HK-2 (cell line): ENCODE measurements at regions not wholly inside any gene's neighbourhood (a gene's known extent, or its start where the extent isn't known, plus 50 kb on each side); places are given as distances from the start of the nearest gene placed in this dataset.

Experiments used
- DNase-seq: peaks from one replicate; pipeline ENCODE4 v3.0.0-alpha.2; 2018; ENCODE audit not compliant: unreplicated experiment

DNA sequence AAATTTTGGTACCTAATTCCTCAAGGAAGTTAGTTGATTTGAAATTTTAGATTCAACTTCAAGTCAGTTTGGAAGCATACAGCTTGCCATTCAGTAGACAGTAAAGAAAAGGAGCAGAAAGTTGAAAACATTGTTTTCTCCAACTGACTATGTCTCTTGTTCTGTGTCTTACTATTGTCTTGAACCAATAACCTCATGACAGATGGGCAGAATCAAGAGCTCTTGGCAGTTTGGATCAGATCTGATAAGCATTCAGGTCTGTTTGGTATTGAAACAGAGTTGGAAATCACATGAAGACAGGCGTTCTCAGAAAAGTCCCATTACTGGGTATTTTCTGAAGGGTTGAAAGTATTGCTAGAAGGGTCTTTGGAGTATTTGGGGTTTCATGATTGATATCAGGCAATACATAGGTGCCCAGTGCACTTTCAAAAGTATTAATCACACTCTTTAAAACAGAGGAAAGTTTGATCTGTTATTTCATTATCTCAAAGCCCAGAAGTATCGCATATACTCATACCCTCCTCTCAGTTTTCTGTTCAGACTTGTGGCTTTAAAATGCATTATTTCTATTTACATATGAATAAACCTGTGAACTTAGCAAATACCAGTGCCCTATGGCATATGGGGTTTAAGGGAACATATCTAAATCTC lies 428.4 kb upstream of the ZEB2 start:
- no peak for DNase-seq

DNA sequence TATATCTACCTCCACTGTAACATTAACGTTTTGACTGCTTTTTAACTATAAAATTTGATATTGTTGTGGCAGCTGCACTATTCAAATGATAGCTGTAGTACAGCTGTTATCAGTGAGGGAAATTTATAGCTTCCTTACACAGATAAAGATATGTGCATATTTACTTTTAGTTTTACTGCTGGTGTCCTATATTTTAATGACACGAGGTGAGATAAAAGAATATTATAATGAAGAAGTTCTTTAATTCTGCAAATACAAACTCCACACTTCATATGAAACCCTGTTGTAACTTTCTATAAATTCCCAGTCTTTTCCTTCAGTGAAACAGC lies 427.8 kb upstream of the ZEB2 start:
- DNase-seq, result no peak

DNA sequence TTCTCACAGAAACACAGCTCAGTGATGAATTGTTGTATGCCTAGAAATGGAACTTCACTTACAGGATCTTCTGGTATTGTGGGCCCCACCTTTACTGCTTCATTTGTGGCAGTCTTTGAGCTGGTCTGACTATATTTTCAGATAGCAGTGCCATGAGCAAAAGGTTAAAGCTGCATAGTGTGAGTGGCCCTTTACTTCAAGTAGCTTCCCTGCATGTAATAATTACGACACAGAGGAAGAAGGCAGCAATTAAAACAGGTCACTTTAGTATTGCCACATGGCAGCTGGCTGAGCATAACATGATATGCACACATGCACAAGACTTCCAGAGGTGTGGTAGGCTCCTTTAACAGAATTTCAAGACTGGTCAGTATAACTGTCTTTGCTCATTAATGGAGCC lies 426.3 kb upstream of the ZEB2 start:
- no peak for DNase-seq

DNA sequence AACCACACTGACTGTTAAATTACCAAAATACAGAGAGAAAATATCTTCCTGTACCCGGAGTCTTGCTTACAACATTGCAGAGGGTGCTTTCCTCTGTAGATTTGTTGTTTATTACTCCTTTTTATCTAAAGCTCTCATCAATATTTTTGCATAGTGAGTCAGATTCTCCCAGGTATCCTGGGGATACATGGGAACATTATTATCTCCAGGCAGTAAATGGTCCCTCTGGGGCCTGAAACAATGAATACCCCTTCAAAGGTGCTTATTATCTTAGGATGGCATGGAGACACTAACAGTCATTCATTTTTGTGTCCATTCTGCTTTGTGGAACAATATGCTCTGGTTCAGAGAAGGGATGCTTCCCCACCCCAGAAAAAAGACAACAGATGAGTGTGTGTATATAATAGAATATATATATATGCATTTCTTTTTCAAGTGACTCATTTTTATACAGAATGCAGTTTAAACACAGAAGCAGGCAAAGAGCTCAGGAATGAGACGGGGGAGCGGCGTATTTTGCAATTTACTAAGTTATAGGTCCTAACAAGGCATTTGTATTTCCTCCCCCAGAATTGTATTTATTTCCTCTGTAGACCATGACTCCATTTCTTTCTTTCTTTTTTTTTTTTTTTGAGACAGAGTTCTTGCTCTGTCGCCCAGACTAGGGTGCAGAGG lies 424.8 kb upstream of the ZEB2 start:
- no peak for DNase-seq

DNA sequence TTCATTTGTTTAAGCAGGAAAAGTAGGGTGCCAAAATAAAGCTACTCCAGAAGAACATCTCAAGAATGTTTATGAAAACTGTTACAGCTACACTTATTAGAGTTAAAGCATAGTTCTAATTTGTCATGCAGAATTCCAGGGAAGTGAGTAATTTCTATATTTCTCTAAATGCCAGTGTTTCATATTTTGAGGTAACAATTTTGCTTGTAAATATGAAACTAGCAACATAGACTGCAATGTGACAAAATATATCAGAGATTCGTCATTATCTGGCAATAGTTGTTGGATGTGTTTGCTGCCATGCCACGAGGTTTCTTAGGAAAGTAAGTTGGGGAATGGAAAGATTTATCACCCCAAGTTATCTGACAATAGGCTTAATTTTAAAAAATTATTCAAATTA lies 424.1 kb upstream of the ZEB2 start:
- no peak for DNase-seq

DNA sequence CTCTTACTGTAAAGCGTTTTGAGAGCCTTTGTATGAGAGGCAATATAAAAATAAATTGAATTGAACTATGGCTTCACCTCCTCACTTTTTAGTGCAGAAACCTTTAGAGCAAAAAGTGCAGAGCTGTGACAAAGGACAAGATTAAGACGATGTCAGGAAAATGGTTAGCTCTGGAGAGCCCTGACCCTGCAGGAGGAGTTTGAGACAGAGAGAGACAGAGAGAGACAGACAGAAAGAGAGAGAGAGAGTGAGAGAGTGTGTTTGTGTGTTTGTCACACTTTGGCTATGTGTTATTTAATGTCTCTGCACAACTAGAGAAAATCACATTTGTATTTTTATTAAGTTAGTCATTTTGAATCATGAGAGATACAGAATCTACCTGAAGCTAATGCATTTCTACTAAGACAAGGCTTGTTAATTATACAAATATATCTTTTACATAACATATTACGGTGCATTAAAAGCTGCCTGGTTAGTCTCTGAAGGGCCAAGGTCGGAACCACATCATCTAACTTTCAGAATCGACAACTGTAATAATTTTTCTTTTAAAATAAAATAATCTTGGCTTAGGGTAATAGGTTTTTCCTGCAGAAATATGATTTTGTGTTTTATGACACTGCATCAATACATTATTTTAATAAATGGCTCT lies 423.5 kb upstream of the ZEB2 start:
- no peak for DNase-seq

DNA sequence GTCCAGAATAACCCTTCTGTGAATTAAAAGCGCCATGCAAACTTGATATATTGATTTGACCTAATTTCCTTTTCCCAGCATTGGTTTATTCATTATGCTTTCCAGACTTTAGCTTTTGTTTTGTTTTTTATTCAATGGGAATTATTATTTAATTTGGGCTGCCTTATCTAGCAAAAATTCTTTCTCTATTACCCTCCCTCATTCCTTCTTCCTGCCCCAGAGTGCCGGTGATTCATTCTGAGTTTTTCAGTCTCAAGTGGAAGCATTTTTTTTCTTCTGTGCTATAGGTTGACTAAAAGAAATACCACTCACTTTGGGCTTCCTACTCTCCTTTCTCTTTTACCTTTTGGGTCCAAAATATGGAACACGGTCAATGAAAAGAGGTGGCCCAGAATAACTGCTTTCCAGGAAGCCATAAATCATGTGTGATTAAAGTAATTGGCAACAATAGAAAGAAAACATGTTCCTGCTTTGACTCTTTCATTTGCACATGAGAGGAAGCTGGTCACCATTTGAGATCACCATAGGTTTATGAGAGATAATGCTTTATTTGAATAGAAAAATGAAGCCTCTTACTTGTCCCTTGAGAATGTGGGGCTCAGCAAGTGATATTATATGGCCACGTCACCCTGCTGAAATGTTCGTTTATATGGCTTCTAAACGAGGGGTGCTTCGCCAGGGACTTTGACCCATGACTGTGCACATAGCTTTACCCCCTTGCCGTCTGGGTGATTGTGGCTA lies 422.8 kb upstream of the ZEB2 start:
- no peak for DNase-seq

DNA sequence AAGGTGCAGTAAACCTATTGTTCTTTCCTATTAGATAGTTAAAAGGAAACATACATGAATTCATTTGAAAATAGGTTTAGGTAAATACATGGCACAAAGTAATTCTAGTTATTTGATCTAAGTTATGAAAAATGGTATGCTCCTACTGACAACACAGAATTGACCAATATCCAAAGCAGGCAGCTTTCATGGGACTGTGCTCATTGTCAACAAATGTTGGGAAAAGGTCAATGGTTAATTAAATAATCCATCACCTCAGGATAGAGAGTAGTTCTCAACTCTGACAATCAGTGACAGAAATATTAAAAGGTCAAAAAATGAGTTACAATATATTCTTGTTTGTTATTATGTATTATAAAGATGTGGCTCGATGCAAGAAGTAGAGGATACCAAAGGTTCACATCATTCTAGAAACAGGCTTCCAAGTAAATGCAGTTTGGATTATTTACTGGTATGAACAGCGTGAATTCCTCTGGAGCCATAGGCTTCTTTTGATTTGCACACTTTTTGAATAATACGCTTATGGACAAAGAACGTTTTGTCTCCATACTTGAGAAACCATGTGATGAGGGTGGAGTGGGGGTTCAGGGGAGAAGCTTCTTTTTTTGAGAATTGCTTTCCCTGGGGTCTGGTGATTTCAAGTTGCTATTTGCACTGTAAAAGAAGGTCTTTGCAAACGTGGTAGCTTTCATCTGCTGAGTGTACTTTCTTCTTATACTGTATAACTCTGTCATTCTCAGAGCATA lies 422.0 kb upstream of the ZEB2 start:
- no peak for DNase-seq

DNA sequence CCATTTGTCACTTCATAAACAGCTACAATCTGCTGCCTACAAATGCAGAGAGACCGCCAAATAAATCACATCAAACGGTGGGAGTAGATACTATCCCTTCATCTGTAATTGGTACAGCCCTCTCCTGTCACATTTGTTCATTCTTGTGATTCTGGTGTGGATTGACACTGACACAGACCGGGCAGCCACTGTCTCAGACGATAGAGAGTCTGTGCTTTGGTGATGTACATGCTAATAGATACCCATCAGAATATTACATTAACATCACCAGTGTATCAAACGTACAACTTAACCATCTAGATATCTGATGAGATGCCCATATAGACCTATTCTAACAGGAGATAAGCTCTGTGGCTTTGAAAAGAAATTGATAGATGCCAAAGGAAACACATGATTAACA lies 419.7 kb upstream of the ZEB2 start:
- no peak for DNase-seq

DNA sequence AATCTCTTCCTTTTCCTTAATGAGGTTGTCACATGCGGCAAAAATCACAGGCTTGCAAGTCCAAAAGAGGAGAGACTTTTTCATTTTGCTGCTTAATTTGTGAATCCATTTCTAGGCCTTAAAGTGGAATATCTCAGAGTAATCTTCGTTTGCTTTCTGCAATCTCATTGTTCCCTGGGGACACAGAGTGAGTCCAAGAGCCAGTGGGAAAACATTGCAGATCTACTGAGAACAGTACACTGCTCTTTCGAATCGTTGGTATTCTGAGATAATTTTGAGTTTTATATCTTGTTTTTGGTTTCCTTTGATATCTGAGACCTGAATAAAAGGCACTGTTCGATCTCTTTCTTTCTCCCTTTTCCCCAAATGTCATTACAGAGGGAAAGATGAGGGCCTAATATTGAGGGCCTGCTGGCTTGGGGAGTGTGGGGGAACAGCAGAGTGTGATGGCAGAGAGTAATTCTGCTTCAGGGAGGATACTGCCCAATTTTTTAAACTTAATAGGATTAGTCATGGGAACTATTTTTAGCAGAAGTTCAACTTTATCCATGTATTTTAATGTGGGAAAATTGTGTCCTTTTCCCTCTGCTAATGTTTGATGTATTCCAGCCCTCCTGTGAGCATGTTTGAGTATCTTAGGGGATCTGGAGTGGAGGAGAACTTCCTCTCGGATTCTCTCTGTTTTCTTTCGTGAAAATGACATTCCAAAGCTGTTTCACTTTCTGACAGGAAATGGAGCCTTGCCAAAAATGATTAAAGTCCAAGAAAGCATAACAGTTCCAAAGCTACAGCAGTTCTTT lies 418.2 kb upstream of the ZEB2 start:
- DNase-seq, result no peak

DNA sequence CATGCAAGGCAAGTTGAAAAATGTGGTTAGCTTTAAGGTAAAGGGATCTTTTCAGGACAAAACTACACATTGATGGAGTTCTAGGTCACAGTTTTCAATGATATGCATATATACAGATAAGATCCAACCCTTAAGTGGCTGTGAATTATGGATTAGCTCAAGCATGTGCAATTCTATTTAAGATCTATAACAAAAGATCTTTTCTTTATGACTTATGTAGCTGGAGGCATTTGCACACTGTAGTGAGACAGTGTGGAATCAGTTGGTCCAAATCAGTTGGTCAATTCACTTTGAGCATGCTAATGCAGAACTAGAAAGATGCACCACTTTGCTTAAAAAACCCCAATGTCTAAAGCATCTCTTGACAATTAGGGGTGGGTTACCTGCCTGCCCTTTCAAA lies 417.1 kb upstream of the ZEB2 start:
- no peak for DNase-seq

DNA sequence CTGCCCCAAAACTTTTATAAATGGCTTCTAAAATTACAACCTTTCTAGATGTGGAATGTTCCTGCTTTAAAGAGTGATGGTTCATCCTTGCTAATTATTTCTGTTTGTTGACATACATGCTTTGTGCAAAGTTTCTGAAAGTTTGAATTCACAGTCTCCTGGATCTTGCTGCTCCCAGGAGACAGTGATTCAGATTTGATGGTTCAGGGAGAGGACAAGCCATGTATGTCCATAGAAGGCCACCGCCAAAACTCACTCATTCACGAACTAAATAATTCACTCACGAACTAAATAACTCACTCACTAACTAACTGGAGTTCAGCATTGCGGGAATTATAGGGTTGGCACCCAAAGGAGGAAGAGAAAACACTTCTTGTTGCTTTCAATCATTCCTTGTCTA lies 416.5 kb upstream of the ZEB2 start:
- DNase-seq, result no peak

DNA sequence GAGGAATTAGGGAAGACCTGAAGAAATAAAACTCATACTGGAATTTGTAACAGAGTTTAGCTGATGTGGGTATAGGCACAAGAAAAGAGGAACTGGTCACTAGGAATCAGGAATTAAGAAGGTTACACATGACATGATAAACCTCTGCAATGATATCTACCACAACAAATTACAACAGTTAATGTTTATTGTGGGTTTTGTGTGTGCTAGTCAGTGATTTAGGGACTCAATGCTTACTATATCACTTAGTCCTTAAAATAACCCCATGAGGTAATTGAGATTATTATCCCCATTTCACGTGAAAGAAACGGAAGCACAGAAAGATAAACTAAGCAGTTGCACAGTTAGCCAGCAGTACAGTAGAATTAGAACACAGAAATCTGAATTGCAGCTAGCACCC lies 415.8 kb upstream of the ZEB2 start:
- no peak for DNase-seq

DNA sequence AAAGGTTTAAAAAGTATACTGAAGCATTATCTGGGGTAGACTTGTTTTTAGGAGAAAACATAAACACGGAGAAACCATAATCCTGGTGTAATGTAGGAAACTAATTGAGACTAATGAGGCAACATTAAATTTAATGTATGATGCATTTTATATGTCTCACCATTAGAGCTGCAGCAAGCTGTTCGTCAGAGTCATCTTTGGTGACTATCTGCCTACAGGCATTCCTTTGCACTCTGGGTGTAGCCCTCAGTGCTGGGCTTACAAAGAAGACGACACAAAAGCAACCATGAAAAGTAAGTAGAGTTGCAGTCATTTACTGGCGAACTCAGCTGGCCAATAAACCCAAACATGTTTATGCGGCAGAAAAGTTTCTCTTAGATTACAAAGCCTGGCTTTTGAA lies 415.3 kb upstream of the ZEB2 start:
- no peak for DNase-seq

DNA sequence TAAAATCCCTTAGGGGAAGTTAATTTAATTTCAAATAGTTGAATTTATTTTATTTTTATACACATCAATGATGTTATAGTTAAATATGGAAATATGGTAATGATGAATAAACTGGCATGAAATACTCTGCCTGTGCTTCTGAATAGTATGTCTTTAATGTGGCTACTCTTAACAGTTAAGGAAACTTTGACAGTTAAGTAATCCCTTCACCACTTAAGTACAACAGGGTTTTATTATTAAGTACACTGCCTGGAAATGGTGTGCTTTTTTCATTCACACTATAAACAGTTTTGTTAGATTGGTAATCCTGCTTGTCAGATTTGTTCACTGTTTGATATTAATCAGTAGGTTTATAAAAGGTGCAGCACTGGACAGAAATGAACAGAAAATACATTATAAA lies 412.0 kb upstream of the ZEB2 start:
- DNase-seq, result no peak

DNA sequence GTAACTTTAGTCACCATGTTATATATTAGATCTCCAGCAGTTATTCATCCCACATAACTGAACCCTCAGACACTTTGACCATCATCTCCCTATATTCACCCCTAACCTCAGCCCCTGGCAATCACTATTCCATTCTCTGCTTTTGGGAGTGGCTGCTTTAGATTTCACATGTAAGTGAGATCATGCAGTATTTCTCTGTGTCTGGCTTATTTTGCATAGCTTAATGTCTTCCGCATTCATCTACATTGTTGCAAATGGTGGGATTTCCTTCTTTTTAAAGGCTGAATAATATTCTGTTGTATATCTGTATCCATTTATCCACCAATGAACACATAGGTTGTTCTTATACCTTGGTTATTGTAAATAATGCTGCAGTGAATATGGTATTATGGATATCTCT lies 411.6 kb upstream of the ZEB2 start:
- no peak for DNase-seq

DNA sequence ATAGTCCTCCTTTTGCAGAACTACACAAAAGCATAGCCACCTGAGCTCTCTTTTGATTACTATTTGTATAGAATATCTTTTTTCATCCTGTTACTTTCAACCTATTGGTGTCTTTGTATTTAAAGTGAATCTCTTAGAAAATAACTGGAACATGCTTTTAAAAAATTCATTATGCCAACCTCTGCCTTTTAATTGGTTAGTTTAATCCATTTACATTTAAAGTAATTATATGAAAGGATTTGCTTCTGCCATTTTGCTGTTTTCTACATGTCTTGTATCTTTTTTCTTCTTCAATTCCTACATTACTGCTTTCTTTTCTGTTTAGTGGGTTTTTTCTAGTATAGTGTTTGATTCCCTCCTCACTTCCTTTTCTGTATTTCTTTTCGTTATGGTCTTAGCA lies 407.5 kb upstream of the ZEB2 start:
- no peak for DNase-seq

DNA sequence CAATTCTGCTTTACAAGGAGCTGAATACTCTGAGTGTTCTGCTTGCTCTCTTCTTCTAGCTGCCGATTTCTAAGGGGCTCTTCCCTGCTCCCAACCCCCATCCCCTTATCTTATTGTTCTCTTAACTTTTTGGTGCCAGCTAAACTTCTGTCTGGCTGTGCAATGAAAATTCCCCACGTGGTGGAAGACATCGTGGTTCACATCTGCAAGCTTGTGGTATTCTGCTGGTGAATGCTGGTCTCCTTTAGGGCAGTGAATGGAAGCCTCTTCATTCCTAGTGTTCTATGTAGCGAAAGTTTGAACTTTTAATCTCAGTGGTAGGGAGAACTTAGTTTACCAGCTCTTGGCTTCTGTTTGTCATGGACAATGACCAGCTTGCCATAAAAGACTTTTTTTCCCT lies 406.0 kb upstream of the ZEB2 start:
- DNase-seq, result no peak

DNA sequence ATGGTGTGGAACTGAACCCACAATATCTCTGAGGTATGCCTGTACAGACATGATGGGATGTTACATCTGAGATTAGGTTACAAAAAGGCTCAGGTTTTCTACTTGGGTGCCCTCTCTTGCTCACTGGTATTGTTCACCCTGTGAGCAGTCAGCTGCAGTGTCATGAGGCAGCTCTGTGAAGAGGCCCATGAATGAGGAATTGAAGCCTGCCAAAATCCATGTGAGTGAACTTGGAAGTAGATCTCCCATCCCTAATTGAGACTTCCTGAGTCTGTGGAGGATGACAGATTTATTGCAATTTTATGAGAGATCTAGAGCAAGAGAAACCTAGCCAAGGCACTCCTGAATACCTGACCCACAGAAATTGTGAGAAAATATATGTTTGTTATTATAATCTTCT lies 404.9 kb upstream of the ZEB2 start:
- no peak for DNase-seq

DNA sequence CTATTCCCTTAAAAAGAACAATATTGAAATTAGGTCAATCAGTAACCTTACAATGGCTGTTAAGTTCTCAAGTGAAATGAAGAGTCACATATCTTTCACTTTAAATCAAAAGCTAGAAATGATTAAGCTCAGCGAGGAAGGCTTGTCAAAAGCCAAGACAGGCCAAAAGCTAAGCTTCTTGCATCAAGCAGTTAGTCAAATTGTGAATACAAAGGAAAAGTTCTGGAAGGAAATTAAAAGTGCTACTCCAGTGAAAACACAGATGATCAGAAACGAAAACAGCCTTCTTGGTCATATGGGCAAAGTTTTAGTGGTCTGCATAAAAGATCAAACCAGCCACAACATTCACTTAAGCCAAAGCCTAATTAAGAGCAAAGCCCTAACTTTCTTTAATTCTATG lies 402.6 kb upstream of the ZEB2 start:
- DNase-seq, result no peak

DNA sequence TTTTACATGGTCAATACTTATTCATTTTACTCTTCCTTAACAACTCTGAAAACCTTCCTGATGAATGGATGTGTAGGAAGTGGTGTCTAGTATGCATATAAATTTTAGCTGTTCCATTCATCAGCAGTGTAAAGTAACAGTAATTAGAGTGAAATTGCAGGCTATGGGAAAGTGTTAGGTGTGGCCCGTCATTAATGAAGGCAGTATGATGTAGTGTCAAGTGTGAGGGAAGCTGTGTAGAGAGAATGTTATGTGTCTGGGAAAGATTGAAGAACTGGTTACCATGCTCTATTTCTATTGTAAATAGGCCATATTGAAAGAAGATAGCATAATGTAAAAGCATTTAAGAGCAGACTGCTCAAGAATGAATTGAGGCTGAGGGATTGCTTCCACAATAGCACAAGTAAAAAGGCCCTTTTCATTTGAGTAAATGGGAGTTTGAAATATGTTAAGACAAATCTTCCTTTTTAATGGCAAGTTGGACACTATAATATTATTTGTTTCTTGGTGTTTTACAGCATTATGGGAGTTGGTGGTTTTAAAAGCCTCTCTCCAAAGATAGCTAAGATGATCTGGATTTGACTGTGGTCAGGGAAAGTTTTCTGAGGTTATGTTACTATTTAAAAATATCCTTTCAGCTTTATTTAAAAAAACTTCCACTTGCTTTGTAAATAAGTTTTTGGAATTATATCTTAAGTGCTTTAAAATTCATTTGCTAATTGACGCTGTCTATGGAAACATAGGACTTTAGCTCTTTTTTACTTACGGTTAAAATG lies 401.0 kb upstream of the ZEB2 start:
- DNase-seq, result no peak
